ENCODE measurements at regions not wholly inside any gene's neighbourhood (a gene's known extent, or its start where the extent isn't known, plus 50 kb on each side); places are given as distances from the start of the nearest gene placed in this dataset.

- no peak for DNase-seq (ENCODE audit: low read depth in 1 of 2, low spot score in 1 of 2)
These were observed 207.3 kb upstream of the CSF3R start for GRCh38 chr1:36689992-36690391.

- DNase-seq (ENCODE audit: low read depth in 1 of 2, low spot score in 1 of 2) = no peak
These were observed 204.6 kb upstream of the CSF3R start for GRCh38 chr1:36687312-36687711.

GRCh38 chr1:36675931-36676562 lies 193.3 kb upstream of the CSF3R start:
- DNase-seq (ENCODE audit: low read depth in 1 of 2, low spot score in 1 of 2) = no peak

- no peak for DNase-seq (ENCODE audit: low read depth in 1 of 2, low spot score in 1 of 2)
These were observed 192.4 kb upstream of the CSF3R start for GRCh38 chr1:36675106-36675505.

- no peak for DNase-seq (ENCODE audit: low read depth in 1 of 2, low spot score in 1 of 2)
These were observed 190.5 kb upstream of the CSF3R start for GRCh38 chr1:36673202-36673601.

- DNase-seq (ENCODE audit: low read depth in 1 of 2, low spot score in 1 of 2) = no peak
These were observed 186.5 kb upstream of the CSF3R start for GRCh38 chr1:36669262-36669661.

GRCh38 chr1:36667836-36668235 lies 185.1 kb upstream of the CSF3R start:
- DNase-seq (ENCODE audit: low read depth in 1 of 2, low spot score in 1 of 2) = no peak

- DNase-seq (ENCODE audit: low read depth in 1 of 2, low spot score in 1 of 2) = no peak
These were observed 184.5 kb upstream of the CSF3R start for GRCh38 chr1:36667256-36667655.

- no peak for DNase-seq (ENCODE audit: low read depth in 1 of 2, low spot score in 1 of 2)
These were observed 182.9 kb upstream of the CSF3R start for GRCh38 chr1:36665478-36666080.

- no peak for DNase-seq (ENCODE audit: low read depth in 1 of 2, low spot score in 1 of 2)
These were observed 182.0 kb upstream of the CSF3R start for GRCh38 chr1:36664571-36665287.

GRCh38 chr1:36663772-36664430 lies 181.2 kb upstream of the CSF3R start:
- no peak for DNase-seq (ENCODE audit: low read depth in 1 of 2, low spot score in 1 of 2)

- no peak for DNase-seq (ENCODE audit: low read depth in 1 of 2, low spot score in 1 of 2)
These were observed 176.1 kb upstream of the CSF3R start for GRCh38 chr1:36658838-36659237.

- DNase-seq (ENCODE audit: low read depth in 1 of 2, low spot score in 1 of 2) = no peak
These were observed 175.1 kb upstream of the CSF3R start for GRCh38 chr1:36657826-36658225.

GRCh38 chr1:36656838-36657237 lies 174.1 kb upstream of the CSF3R start:
- DNase-seq (ENCODE audit: low read depth in 1 of 2, low spot score in 1 of 2) = no peak

GRCh38 chr1:36656271-36656670 lies 173.6 kb upstream of the CSF3R start:
- DNase-seq (ENCODE audit: low read depth in 1 of 2, low spot score in 1 of 2) = no peak

GRCh38 chr1:36654586-36654985 lies 171.9 kb upstream of the CSF3R start:
- DNase-seq (ENCODE audit: low read depth in 1 of 2, low spot score in 1 of 2) = no peak

GRCh38 chr1:36653850-36654249 lies 171.1 kb upstream of the CSF3R start:
- DNase-seq (ENCODE audit: low read depth in 1 of 2, low spot score in 1 of 2) = no peak

- no peak for DNase-seq (ENCODE audit: low read depth in 1 of 2, low spot score in 1 of 2)
These were observed 169.9 kb upstream of the CSF3R start for GRCh38 chr1:36652586-36652985.

- DNase-seq (ENCODE audit: low read depth in 1 of 2, low spot score in 1 of 2) = no peak
These were observed 169.3 kb upstream of the CSF3R start for GRCh38 chr1:36652011-36652410.

- DNase-seq (ENCODE audit: low read depth in 1 of 2, low spot score in 1 of 2) = no peak
These were observed 168.6 kb upstream of the CSF3R start for GRCh38 chr1:36651176-36651910.

Data from activated T-helper 1 cell treated with anti-CD3 and anti-CD28 coated beads, Interleukin-2, amount 50 U/mL, for 16 hours (primary cell).